T-cell (primary cell): ENCODE measurements at regions not wholly inside any gene's neighbourhood (a gene's known extent, or its start where the extent isn't known, plus 50 kb on each side); places are given as distances from the start of the nearest gene placed in this dataset.

Experiments
- ATAC-seq, 4 experiments: fragments of 200-7000 bp in 3 of 4; fragments of 150-1000 bp in 1 of 4; cut with Tn5 transposase; replicated peaks in 1 of 4; 1 replicate in 3 of 4; 2 replicates in 1 of 4; pipeline ENCODE4 v1.10.0; 2021; ENCODE audit warnings: moderate library complexity in 3 of 4, mild to moderate bottlenecking in 2 of 4, moderate number of reproducible peaks in 1 of 4
- CTCF ChIA-PET, 2 donors: fragments of 300-600 bp; sonication (Branson Sonifier 250); formaldehyde crosslinking; loops; one replicate each; lab custom pipeline; 2022; ENCODE audit warnings: antibody characterized with exemption in 2 of 2; lab: Charles Lee
- POLR2A ChIA-PET, 2 donors: fragments of 300-600 bp; sonication (Branson Sonifier 250); formaldehyde crosslinking; loops; one replicate each; lab custom pipeline; 2022; ENCODE audit warnings: antibody characterized with exemption in 2 of 2; lab: Charles Lee
- DNase-seq, 35 experiments: peaks; one replicate each; pipeline versions ENCODE4 v3.0.0 to v3.0.0-alpha.2; 2013 to 2023
- H3K27ac ChIP-seq: one replicate; pipeline ENCODE4 v1.5.1; 2013; ENCODE audit warnings: low read length
- H3K27me3 ChIP-seq, 2 experiments: replicated peaks in 1 of 2; 1 replicate in 1 of 2; 2 replicates in 1 of 2; pipeline versions ENCODE4 v1.6.1 to v1.7.0; 2013; ENCODE audit warnings: low read length in 1 of 2, mixed read lengths in 1 of 2; ENCODE audit not compliant: control insufficient read depth in 2 of 2, insufficient read depth in 2 of 2; ENCODE audit errors: extremely low read depth in 1 of 2
- H3K36me3 ChIP-seq, 2 donors: 1 replicate in 1 of 2; 2 replicates in 1 of 2; pipeline versions ENCODE4 v1.6.1 to v1.7.0; 2013; ENCODE audit warnings: low read length in 1 of 2; ENCODE audit not compliant: control insufficient read depth in 2 of 2, insufficient read depth in 1 of 2; ENCODE audit errors: extremely low read depth in 1 of 2
- H3K4me1 ChIP-seq, 2 experiments: 1 replicate in 1 of 2; 2 replicates in 1 of 2; pipeline versions ENCODE4 v1.6.1 to v1.7.0; 2013; ENCODE audit warnings: low read length in 2 of 2, mixed read lengths in 1 of 2; ENCODE audit not compliant: insufficient read depth in 2 of 2, control insufficient read depth in 1 of 2; ENCODE audit errors: extremely low read depth in 1 of 2
- H3K4me3 ChIP-seq, 2 donors: 1 replicate in 1 of 2; 2 replicates in 1 of 2; pipeline versions ENCODE4 v1.5.1 to v1.7.0; 2013; ENCODE audit warnings: mild to moderate bottlenecking in 2 of 2, low read length in 1 of 2, moderate library complexity in 1 of 2; ENCODE audit not compliant: control insufficient read depth in 1 of 2; ENCODE audit errors: extremely low read depth in 1 of 2
- H3K9me3 ChIP-seq: 2 replicates; pipeline ENCODE4 v1.7.0; 2013
- H3K27ac Mint-ChIP-seq, 2 donors: one replicate each; pipeline ENCODE4 v1.8.0; 2020 to 2021; ENCODE audit warnings: mild to moderate bottlenecking in 2 of 2, mixed read lengths in 2 of 2
- H3K27me3 Mint-ChIP-seq, 2 donors: one replicate each; pipeline ENCODE4 v1.8.0; 2021 to 2022; ENCODE audit warnings: mixed read lengths in 2 of 2
- H3K36me3 Mint-ChIP-seq: one replicate; pipeline ENCODE4 v1.8.0; 2021; ENCODE audit warnings: mixed read lengths
- H3K4me1 Mint-ChIP-seq, 3 donors: one replicate each; pipeline ENCODE4 v1.8.0; 2020 to 2022; ENCODE audit warnings: mixed read lengths in 3 of 3, mild to moderate bottlenecking in 1 of 3
- H3K4me3 Mint-ChIP-seq, 3 donors: one replicate each; pipeline ENCODE4 v1.8.0; 2020 to 2022; ENCODE audit warnings: mild to moderate bottlenecking in 3 of 3, mixed read lengths in 3 of 3, moderate library complexity in 3 of 3
- H3K9me3 Mint-ChIP-seq, 3 donors: one replicate each; pipeline ENCODE4 v1.8.0; 2020 to 2022; ENCODE audit warnings: mixed read lengths in 3 of 3
- WGBS: methylation state at CpG from one replicate; pipeline ENCODE4 v1.1.5; 2013; ENCODE audit warnings: missing lambda C conversion rate; ENCODE audit not compliant: insufficient coverage; 5-methylcytosine and 5-hydroxymethylcytosine counted together

DNA sequence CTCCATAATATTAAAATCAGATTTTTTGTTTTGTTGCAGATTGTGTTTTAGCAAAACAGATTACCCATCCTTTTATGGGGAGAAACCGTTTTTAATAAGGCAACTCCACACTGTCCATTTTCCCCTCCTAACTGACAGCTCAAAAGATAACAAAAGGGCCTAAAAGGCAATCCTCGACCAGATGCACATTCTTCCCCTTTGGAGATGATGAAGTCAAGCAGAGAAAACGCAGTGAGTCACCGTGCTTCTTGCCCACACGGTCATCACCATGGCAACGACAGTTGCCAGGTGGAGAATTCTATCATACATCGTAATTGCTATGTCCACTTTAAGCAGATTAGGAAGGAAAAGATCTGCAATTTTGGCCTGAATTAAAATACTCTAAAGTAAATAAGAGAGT, 96.4 kb downstream of the DIRAS2 start:
- Mint-ChIP-seq H3K4me3 (no peak overlapping the region), H3K4me1 (no peaks in the 10 kb centered on the region), H3K36me3 (no peaks in the 10 kb centered on the region), H3K9me3 (peaks cover 0 to 15% (median 4%) of the 10 kb centered on the region in 3 donors), H3K27me3 (peaks cover 1 to 8% of the 10 kb centered on the region in 2 donors), H3K27ac (no peak overlapping the region)
- POLR2A ChIA-PET, result no interaction called here
- H3K27ac ChIP-seq, result no peak overlapping the region
- DNase-seq (no peak), ATAC-seq (no peak)
- H3K4me3 ChIP-seq, result no peak overlapping the region
- H3K4me1 ChIP-seq, result no peaks in the 10 kb centered on the region
- no peaks in the 10 kb centered on the region for H3K9me3 ChIP-seq
- no peaks in the 10 kb centered on the region for H3K36me3 ChIP-seq
- 71% methylated on average over 4 of the region's 7 CpGs for WGBS
- CTCF ChIA-PET, result no interaction called here
- H3K27me3 ChIP-seq, result no peaks in the 10 kb centered on the region

DNA sequence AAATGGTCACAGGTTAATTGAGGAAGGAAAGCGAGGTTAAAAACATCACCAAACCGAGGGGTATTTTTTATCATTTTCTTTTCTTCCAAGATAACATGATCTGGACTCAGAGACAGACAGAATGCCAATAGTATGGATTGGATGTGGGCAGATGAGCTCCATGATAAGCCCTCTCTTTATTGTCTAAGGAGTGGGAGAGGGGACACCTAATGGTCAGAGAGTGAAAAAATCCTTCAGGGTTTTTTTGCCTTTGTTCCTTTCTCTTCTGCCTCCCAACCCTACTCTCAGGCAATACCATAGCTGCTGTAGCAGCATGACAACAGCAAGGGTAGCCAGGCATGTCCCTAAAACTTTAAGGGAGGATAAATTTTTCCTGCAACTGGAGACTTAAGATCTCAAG, 94.7 kb downstream of the DIRAS2 start:
- H3K27ac Mint-ChIP-seq, result no peak overlapping the region
- ChIA-PET CTCF (no interaction called here), POLR2A (interaction anchor here in 1 of 2 donors (0.6 kb wide), 2 partner anchors 17 to 563 kb away, joined by 4 to 9 read pairs; no protein-coding TSS in a partner anchor)
- H3K4me3 Mint-ChIP-seq, result no peak overlapping the region
- Histone ChIP-seq H3K27me3 (no peaks in the 10 kb centered on the region), H3K27ac (no peak overlapping the region), H3K4me1 (no peaks in the 10 kb centered on the region), H3K36me3 (no peaks in the 10 kb centered on the region), H3K9me3 (no peaks in the 10 kb centered on the region), H3K4me3 (no peak overlapping the region)
- H3K36me3 Mint-ChIP-seq, result no peaks in the 10 kb centered on the region
- no peaks in the 10 kb centered on the region for H3K4me1 Mint-ChIP-seq
- DNase-seq, result no peak
- H3K27me3 Mint-ChIP-seq, result peaks cover 1 to 8% of the 10 kb centered on the region in 2 donors
- H3K9me3 Mint-ChIP-seq, result peaks cover 0 to 15% (median 4%) of the 10 kb centered on the region in 3 donors
- ATAC-seq, result no peak
- no CpG with 5 or more reads among the region's 2 CpGs for WGBS

DNA sequence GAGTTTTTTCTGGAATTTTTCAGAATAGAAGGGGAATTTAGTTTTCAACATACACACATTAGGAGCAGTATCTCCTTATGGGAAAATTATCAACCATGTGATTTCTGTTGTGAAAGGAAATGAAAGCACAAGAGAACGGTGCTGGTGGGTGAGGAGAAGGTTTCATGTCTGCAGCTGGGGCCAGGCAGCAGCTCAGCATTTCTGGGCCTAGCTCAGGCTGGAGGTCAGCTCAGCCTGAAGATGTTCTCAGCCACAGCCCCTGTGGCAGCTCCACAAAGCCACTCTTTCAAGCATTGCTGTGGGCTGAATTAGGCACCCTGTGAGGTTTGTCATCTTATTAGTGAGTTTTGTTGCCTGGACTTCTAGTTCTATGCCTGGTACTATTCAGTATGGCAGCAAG, 90.3 kb downstream of the DIRAS2 start:
- WGBS, result 33% methylated on average over 1 of the region's 1 CpG
- Mint-ChIP-seq H3K36me3 (no peaks in the 10 kb centered on the region), H3K9me3 (peaks cover 4 to 15% (median 4%) of the 10 kb centered on the region in 3 donors), H3K4me3 (no peak overlapping the region), H3K27ac (no peak overlapping the region), H3K27me3 (peaks cover 1 to 8% of the 10 kb centered on the region in 2 donors), H3K4me1 (no peaks in the 10 kb centered on the region)
- no peaks in the 10 kb centered on the region for H3K36me3 ChIP-seq
- no peaks in the 10 kb centered on the region for H3K4me1 ChIP-seq
- H3K4me3 ChIP-seq, result no peak overlapping the region
- CTCF ChIA-PET, result no interaction called here
- no peak overlapping the region for H3K27ac ChIP-seq
- POLR2A ChIA-PET, result no interaction called here
- no peak for DNase-seq
- ATAC-seq, result no peak
- H3K9me3 ChIP-seq, result no peaks in the 10 kb centered on the region
- no peaks in the 10 kb centered on the region for H3K27me3 ChIP-seq

DNA sequence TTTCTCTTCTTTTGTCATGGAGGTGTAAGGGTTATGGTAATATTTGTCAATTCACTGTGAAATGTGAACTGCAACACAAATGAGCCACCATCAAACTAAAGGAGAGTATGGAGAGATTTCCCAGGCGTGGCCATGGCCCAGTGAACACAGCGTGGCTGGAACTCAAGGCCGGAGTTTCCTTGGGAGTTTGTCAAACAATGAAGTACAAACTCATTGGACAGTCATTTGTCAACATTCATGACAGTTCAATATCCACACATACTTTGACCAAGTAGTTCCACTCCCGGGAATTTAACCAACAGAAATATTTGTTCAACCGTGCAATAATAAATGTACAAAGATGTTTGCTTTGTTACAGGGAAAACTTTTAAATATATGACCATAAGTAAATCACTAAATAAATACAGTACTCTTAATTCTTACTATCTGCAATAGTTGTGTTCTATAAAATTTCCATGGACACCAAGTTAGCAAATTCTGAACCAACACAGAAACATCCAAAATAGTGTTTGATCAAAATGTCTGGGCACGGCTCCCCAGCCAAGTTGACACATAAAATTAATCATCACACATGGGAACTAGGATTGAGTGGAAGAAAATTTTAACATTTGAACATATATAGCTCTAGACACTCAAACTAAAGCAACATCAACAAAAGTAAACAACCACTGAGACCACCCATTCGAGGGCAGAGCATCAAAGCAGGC, 87.1 kb downstream of the DIRAS2 start:
- Mint-ChIP-seq H3K27ac (no peak overlapping the region), H3K4me3 (no peak overlapping the region), H3K4me1 (no peaks in the 10 kb centered on the region), H3K9me3 (peaks cover 0 to 4% (median 0%) of the 10 kb centered on the region in 3 donors), H3K36me3 (no peaks in the 10 kb centered on the region), H3K27me3 (peaks cover 0 to 8% of the 10 kb centered on the region in 2 donors)
- H3K36me3 ChIP-seq, result no peaks in the 10 kb centered on the region
- H3K27ac ChIP-seq, result no peak overlapping the region
- no peak for DNase-seq
- no peaks in the 10 kb centered on the region for H3K4me1 ChIP-seq
- no peak for ATAC-seq
- no peak overlapping the region for H3K4me3 ChIP-seq
- POLR2A ChIA-PET, result no interaction called here
- H3K9me3 ChIP-seq, result no peaks in the 10 kb centered on the region
- H3K27me3 ChIP-seq, result no peaks in the 10 kb centered on the region
- 94% methylated on average over 3 of the region's 7 CpGs for WGBS
- CTCF ChIA-PET, result no interaction called here

DNA sequence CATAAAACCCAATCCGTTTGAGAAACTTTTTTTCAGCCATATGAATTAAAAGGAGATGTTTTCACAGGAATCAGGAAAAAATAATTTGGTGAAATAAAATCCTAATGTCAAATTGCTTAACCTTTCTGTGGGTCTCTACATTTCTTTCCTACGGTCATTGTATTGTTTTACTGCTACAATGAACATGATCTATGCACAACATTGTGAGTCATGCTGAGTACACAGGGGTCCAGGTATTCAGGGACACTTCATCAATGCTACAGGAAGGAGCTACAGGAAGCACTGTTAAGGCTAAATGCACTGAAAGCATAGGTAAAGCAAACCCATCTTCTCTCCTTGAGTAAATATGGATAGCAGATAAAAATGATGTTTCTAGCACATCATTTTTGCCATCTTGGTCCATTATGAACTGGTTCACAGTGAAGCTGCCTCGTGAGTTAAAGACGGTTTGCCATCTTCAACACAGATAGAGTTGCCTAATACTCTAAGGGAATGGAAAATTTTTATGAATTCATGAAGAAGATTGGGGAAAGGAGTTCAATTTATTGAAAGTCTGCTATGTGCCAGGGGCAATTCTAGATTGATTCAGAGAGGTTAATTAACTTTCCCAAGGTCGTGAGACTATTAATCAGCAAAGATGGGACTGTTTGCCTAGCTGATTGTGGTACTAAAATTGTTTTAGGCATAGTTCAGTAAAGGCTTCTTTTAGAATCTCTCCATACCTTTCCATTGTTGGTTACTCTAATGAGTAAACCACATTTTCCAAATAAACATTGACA, 85.5 kb downstream of the DIRAS2 start:
- 88% methylated on average over 3 of the region's 5 CpGs for WGBS
- Mint-ChIP-seq H3K4me1 (no peaks in the 10 kb centered on the region), H3K27ac (no peak overlapping the region), H3K27me3 (peaks cover 0 to 8% of the 10 kb centered on the region in 2 donors), H3K4me3 (no peak overlapping the region), H3K9me3 (peaks cover 0 to 4% (median 0%) of the 10 kb centered on the region in 3 donors), H3K36me3 (no peaks in the 10 kb centered on the region)
- no peaks in the 10 kb centered on the region for H3K9me3 ChIP-seq
- no peak overlapping the region for H3K27ac ChIP-seq
- no peaks in the 10 kb centered on the region for H3K36me3 ChIP-seq
- ATAC-seq (no peak), DNase-seq (no peak)
- no peaks in the 10 kb centered on the region for H3K4me1 ChIP-seq
- H3K27me3 ChIP-seq, result no peaks in the 10 kb centered on the region
- CTCF ChIA-PET, result no interaction called here
- POLR2A ChIA-PET, result no interaction called here
- no peak overlapping the region for H3K4me3 ChIP-seq

DNA sequence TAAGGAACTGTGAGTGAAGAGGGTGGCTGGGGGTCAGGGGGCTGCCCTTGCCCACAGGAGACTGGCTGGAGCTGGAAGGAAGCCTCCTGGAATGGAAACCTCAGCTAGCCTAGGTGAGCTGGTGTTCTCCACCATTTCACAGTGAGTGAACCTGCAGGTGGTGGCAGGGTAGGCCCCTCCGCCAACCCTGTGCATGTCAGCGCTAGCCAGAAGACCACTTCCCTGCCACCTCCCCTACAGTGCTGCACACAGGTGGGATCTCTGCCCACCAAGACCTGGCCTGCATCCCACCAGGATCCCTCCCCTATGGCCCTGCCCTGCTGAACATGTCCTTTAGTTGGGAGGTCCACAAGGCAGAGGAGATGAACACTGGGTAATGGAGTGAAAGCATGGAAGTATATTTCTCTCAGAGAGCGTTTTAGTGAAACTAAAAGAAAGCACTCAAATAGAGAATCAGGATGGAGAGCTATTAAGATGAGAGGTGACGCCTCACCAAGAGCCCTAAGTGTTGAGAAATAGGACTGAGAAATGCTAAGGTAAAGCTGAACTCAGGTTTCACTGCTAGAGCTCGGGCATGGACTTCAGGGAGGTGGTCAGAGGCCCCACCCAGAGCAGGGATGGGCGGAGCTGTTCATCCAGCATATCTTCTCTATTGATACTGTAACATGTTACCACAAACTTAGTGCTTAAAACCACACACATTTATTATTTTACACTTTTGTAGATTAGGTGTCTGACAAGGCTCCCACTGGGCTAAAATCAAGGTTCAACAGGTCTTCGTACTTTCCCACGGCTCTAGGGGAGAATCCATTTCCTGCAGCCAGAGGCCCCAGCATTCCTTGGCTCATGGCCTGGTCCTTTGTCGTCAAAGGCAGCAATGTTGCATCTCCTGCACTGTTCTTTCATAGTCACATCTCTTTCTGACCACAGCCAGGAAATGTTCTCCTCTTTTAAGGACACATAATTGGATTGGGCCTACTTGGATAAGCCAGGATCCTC, 83.2 kb downstream of the DIRAS2 start:
- ATAC-seq, result no peak
- CTCF ChIA-PET, result no interaction called here
- H3K4me1 ChIP-seq, result no peaks in the 10 kb centered on the region
- Mint-ChIP-seq H3K27me3 (peaks cover 0 to 8% of the 10 kb centered on the region in 2 donors), H3K9me3 (peaks cover 0 to 4% (median 0%) of the 10 kb centered on the region in 3 donors), H3K4me1 (no peaks in the 10 kb centered on the region), H3K4me3 (no peak overlapping the region), H3K36me3 (no peaks in the 10 kb centered on the region), H3K27ac (no peak overlapping the region)
- H3K4me3 ChIP-seq, result no peak overlapping the region
- H3K27me3 ChIP-seq, result no peaks in the 10 kb centered on the region
- H3K36me3 ChIP-seq, result no peaks in the 10 kb centered on the region
- POLR2A ChIA-PET, result interaction anchor here in 1 of 2 donors (0.6 kb wide), 2 partner anchors 9 to 153 kb away, joined by 4 to 16 read pairs; no protein-coding TSS in a partner anchor
- H3K27ac ChIP-seq, result no peak overlapping the region
- no peaks in the 10 kb centered on the region for H3K9me3 ChIP-seq
- WGBS, result 81% methylated on average over 6 of the region's 9 CpGs
- no peak for DNase-seq
